H1 (cell line): ENCODE measurements at regions not wholly inside any gene's neighbourhood (a gene's known extent, or its start where the extent isn't known, plus 50 kb on each side); places are given as distances from the start of the nearest gene placed in this dataset.

Experiments used
- GTF2F1 ChIP-seq: IDR thresholded peaks from 2 replicates; pipeline ENCODE4 v1.6.1; 2012; ENCODE audit warnings: low read depth, low read length, improper control_type of control experiment, borderline replicate concordance
- HDAC2 ChIP-seq, 2 experiments: fragments of 300-600 bp in 1 of 2; sonication (generic) in 1 of 2; IDR thresholded peaks; 2 replicates each; pipeline ENCODE4 v1.6.1; 2011 to 2012; ENCODE audit warnings: low read depth in 2 of 2, low read length in 2 of 2, mild to moderate bottlenecking in 2 of 2, moderate library complexity in 2 of 2, borderline replicate concordance in 1 of 2, inconsistent platforms in 1 of 2
- JUND ChIP-seq: IDR thresholded peaks from 2 replicates; pipeline ENCODE4 v1.6.1; 2011; ENCODE audit warnings: mild to moderate bottlenecking, improper control_type of control experiment, low read length
- KDM1A ChIP-seq: fragments of 200-600, 300-600 bp; sonication (generic); IDR thresholded peaks from 2 replicates; pipeline ENCODE4 v1.7.1; 2016; ENCODE audit warnings: mild to moderate bottlenecking, low read length, borderline replicate concordance
- KDM5A ChIP-seq: fragments of 200-600 bp; IDR thresholded peaks from 2 replicates; pipeline ENCODE4 v1.7.1; 2012; ENCODE audit warnings: mild to moderate bottlenecking, low read length, inconsistent platforms, mixed read lengths
- POU5F1 ChIP-seq: IDR thresholded peaks from 2 replicates; pipeline ENCODE4 v1.6.1; 2011; ENCODE audit warnings: low read depth, mild to moderate bottlenecking, low read length, moderate library complexity
- RNF2 ChIP-seq: fragments of 200-900, 300-1000 bp; sonication (generic); IDR thresholded peaks from 2 replicates; pipeline ENCODE4 v1.7.1; 2016; ENCODE audit warnings: borderline replicate concordance, low read depth, mild to moderate bottlenecking, antibody characterized with exemption, low read length; ENCODE audit not compliant: poor library complexity, severe bottlenecking; ENCODE audit errors: missing control alignments
- RXRA ChIP-seq: IDR thresholded peaks from 2 replicates; pipeline ENCODE4 v1.6.1; 2011; ENCODE audit warnings: low read depth, mild to moderate bottlenecking, low read length, moderate library complexity; ENCODE audit not compliant: insufficient read depth
- SP4 ChIP-seq: IDR thresholded peaks from 2 replicates; pipeline ENCODE4 v1.6.1; 2012; ENCODE audit warnings: low read length, inconsistent platforms
- TF ChIP-seq, protein P1 (sequence below): fragments of 300-600 bp; sonication (generic); IDR thresholded peaks from 2 replicates; pipeline ENCODE4 v1.7.1; 2012; ENCODE audit warnings: low read length, moderate library complexity, mild to moderate bottlenecking, inconsistent platforms; ENCODE audit not compliant: insufficient replicate concordance
- TF ChIP-seq, protein P2 (sequence below): IDR thresholded peaks from 2 replicates; pipeline ENCODE4 v1.6.1; 2012; ENCODE audit warnings: inconsistent platforms

DNA sequence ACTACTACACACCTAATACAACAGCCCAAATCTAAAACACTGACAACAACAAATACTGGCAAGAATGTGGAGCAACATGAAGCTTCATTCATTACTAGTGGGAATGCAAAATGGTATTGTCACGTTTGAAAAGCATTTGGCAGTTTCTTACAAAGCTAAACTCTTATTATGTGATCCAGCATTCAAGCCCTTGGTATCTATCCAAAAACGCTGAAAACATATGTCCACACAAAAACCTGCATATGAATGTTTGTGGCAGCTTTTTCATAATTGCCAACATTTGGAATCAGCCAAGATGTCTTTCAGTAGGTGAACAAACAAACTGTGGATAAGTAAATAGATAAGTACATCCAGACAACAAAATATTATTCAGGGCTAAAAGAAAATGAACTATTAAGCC is 501.1 kb upstream of the KIF2B start (continued):
- TF ChIP-seq, protein P1, sequence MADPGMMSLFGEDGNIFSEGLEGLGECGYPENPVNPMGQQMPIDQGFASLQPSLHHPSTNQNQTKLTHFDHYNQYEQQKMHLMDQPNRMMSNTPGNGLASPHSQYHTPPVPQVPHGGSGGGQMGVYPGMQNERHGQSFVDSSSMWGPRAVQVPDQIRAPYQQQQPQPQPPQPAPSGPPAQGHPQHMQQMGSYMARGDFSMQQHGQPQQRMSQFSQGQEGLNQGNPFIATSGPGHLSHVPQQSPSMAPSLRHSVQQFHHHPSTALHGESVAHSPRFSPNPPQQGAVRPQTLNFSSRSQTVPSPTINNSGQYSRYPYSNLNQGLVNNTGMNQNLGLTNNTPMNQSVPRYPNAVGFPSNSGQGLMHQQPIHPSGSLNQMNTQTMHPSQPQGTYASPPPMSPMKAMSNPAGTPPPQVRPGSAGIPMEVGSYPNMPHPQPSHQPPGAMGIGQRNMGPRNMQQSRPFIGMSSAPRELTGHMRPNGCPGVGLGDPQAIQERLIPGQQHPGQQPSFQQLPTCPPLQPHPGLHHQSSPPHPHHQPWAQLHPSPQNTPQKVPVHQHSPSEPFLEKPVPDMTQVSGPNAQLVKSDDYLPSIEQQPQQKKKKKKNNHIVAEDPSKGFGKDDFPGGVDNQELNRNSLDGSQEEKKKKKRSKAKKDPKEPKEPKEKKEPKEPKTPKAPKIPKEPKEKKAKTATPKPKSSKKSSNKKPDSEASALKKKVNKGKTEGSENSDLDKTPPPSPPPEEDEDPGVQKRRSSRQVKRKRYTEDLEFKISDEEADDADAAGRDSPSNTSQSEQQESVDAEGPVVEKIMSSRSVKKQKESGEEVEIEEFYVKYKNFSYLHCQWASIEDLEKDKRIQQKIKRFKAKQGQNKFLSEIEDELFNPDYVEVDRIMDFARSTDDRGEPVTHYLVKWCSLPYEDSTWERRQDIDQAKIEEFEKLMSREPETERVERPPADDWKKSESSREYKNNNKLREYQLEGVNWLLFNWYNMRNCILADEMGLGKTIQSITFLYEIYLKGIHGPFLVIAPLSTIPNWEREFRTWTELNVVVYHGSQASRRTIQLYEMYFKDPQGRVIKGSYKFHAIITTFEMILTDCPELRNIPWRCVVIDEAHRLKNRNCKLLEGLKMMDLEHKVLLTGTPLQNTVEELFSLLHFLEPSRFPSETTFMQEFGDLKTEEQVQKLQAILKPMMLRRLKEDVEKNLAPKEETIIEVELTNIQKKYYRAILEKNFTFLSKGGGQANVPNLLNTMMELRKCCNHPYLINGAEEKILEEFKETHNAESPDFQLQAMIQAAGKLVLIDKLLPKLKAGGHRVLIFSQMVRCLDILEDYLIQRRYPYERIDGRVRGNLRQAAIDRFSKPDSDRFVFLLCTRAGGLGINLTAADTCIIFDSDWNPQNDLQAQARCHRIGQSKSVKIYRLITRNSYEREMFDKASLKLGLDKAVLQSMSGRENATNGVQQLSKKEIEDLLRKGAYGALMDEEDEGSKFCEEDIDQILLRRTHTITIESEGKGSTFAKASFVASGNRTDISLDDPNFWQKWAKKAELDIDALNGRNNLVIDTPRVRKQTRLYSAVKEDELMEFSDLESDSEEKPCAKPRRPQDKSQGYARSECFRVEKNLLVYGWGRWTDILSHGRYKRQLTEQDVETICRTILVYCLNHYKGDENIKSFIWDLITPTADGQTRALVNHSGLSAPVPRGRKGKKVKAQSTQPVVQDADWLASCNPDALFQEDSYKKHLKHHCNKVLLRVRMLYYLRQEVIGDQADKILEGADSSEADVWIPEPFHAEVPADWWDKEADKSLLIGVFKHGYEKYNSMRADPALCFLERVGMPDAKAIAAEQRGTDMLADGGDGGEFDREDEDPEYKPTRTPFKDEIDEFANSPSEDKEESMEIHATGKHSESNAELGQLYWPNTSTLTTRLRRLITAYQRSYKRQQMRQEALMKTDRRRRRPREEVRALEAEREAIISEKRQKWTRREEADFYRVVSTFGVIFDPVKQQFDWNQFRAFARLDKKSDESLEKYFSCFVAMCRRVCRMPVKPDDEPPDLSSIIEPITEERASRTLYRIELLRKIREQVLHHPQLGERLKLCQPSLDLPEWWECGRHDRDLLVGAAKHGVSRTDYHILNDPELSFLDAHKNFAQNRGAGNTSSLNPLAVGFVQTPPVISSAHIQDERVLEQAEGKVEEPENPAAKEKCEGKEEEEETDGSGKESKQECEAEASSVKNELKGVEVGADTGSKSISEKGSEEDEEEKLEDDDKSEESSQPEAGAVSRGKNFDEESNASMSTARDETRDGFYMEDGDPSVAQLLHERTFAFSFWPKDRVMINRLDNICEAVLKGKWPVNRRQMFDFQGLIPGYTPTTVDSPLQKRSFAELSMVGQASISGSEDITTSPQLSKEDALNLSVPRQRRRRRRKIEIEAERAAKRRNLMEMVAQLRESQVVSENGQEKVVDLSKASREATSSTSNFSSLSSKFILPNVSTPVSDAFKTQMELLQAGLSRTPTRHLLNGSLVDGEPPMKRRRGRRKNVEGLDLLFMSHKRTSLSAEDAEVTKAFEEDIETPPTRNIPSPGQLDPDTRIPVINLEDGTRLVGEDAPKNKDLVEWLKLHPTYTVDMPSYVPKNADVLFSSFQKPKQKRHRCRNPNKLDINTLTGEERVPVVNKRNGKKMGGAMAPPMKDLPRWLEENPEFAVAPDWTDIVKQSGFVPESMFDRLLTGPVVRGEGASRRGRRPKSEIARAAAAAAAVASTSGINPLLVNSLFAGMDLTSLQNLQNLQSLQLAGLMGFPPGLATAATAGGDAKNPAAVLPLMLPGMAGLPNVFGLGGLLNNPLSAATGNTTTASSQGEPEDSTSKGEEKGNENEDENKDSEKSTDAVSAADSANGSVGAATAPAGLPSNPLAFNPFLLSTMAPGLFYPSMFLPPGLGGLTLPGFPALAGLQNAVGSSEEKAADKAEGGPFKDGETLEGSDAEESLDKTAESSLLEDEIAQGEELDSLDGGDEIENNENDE: no peak
- no peak for TF ChIP-seq RXRA
- no peak for TF ChIP-seq KDM1A
- no peak for TF ChIP-seq SP4
- no peak for TF ChIP-seq RNF2
- no peak for TF ChIP-seq POU5F1
- no peak for TF ChIP-seq KDM5A
- TF ChIP-seq, protein P2, sequence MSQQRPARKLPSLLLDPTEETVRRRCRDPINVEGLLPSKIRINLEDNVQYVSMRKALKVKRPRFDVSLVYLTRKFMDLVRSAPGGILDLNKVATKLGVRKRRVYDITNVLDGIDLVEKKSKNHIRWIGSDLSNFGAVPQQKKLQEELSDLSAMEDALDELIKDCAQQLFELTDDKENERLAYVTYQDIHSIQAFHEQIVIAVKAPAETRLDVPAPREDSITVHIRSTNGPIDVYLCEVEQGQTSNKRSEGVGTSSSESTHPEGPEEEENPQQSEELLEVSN: no peak
- no peak for TF ChIP-seq GTF2F1
- no peak for TF ChIP-seq JUND
- no peak for TF ChIP-seq HDAC2 (IDR thresholded peaks at IDR 0.05; ENCODE audit: borderline replicate concordance in 1 of 2, low read depth in 2 of 2, low read length in 2 of 2)
